Right lung (tissue), 2 donors: ENCODE measurements at regions not wholly inside any gene's neighbourhood (a gene's known extent, or its start where the extent isn't known, plus 50 kb on each side); places are given as distances from the start of the nearest gene placed in this dataset.

ENCODE experiments used
- DNase-seq, 2 donors: peaks; one replicate each; pipeline ENCODE4 v3.0.0-alpha.2; 2013

DNA sequence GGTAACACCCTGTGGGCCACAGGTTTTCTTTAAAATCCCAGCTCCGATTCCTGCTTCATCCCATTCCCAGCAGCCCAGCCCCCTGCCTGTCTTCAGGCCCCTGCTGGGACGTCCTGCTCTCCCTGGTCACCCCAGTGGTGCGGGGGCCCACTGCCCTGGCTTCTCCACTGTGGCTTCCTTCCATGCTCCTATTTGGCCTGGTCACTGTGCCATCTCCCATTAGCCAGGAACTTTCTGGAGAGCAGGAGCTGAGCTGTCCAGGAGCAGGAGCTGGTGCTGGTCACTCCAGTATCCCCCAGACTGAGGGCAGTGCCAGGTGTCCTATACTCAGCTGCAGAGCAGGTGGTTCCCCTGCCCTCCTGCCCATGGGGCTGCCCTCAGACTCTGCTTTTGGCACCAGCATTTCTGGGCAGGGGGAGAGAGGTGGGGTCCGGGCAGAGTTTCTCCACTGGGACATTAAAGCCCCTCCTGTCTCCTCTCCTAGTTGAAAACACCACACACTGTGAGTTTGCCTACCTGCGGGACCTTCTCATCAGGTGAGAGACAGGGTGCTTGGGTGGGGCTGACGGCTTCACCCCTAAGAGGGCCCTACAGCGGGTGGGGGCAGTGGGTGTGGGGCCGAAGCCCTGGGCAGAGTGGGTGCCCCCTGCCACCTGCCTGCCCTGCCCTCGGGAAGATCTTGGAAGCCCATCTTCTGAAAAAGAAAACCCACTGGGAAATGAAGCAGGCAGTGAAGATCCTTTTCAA is 356.2 kb downstream of the SEC14L1 start:
- no peak for DNase-seq

DNA sequence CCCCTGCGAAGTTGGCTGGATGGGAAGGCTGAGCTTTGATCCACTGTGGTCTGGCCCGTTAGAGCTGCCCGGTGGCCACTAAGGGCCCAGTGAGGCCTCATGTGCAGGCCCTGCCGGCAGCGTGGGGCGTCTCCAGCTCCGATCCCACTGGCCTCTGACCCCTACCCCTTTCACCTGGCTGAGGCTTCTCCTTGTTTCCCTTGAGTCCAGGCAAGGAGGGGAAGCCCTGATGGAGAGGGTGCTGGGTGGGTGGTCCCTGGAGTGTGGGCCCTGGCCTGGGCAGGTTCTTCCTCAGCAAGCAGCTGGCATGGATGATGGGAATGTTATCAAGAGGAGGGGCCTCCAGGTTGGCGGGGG is 356.8 kb downstream of the SEC14L1 start:
- no peak for DNase-seq

DNA sequence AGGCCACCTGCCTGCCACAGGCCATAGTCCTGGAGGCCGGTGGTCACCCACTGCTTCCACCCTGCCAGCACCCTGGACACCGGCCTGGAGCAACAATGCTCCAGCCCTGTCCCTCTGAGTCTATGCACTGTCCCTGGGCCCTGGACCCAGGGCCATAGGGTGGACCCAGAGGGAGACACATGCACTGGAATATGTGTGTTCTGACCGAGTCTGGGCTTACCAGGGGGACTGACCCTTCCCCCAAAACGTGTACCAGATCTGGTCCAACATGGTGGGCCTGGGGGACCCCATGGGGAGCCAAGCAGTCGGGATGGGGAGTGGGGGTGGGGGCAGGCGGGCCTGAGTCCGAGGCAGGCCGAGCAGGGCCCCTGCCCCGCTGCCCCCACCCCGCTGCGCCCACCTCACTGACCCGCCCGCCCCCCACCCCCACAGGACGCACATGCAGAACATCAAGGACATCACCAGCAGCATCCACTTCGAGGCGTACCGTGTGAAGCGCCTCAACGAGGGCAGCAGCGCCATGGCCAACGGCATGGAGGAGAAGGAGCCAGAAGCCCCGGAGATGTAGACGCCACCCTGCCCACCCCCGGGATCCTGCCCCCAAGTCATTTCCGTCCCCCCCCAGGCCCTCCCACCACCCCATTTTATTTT is 357.4 kb downstream of the SEC14L1 start:
- DNase-seq = no peak

DNA sequence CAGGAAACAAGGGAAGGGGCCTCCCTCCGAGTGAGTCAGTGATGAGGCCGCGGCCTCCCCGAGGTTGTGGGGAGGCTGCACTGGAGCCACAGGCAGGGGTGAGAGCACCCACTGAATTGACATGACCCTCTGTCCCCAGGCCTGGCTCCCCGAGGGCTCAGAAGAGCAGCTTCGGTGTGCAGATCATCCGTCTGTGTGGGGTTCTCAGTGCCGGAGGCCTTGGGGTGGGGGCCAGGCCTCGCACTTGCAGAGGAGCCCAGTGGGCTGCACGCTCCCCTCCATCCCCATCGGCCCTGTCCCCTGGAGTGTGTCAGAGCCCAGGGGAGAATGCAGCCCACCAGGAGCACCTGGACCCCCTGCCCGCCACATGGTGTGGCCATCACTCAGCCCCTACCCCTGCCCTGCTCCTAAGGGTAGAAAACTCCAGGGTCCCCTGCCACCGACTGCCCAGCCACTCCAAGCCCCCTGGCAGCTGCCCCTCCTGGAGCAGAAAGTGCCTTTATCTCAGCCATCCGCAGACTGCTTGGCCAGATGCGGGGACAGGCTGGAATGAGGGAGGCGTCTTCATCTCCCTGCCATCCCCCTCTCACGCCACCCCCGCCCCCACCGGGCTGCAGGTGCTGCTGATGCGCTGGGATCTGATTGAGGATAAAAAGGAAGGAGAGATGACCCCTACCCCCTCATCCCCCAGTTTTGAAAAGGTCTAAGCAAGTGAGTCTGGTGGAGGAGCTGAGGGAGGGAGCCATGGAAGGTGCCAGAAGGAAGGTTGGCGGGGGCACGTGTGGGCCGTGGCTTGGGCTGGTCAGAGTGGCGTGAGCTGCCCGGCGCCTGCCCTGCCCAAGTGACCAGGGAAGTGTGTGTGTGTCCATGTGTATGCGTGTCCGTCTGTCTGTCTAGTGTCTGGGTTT is 358.3 kb downstream of the SEC14L1 start:
- no peak for DNase-seq

DNA sequence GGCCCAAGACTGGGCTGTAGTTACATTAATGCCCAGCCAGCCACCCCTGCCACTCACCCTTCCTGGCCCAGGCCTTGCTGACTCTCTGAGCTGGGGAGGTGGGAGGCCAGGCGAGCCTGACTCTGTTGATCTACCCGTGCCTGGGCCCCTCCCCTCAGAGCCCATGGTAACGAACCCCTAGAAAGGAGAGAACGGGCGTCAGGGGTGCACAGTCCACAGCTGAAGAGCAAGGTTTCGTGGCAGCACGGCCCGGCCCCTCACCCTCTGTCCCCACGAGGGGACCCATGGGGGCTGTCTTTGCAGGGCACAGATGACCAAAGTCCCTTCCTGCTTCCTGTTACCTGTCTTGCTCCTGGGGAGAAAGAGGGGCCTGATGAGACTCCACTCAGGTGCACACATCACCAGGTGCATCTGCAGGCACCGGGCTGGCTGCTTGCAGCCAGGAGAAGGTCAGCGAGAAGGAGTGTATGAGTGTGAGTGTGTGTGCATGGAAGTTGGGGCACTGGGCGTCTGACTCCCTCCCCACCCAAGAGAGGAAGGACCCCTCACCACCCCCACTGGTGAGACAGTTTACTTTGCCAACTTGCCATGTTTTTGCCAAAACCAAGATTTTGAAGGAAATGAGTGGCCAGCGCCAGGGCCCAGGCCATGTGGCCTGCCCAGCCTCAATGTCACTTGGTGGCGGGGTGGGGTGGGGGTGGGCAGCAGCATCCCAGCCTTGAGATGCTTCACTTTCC is 359.1 kb downstream of the SEC14L1 start:
- DNase-seq = no peak

DNA sequence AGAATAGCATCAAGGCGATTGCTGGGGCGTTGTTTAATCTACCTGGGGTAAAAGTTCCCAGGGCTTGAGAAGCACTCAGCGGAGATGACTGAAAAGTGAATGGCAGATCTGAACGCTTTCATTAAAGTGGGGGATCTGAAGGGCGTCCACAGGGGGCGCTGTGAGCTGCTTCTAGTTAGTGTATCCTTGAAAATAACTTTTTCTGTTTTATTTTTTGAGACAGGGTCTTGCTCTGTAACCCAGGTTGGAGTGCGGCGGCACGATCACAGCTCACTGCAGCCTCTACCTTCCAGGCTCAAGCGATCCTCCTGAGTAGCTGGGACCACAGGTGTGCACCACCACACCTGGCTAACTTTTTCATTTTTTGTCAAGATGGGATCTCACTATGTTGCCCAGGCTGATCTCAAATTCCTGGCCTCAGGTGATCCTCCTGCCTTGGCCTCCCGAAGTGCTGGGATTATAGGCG is 360.4 kb downstream of the SEC14L1 start:
- no peak for DNase-seq

DNA sequence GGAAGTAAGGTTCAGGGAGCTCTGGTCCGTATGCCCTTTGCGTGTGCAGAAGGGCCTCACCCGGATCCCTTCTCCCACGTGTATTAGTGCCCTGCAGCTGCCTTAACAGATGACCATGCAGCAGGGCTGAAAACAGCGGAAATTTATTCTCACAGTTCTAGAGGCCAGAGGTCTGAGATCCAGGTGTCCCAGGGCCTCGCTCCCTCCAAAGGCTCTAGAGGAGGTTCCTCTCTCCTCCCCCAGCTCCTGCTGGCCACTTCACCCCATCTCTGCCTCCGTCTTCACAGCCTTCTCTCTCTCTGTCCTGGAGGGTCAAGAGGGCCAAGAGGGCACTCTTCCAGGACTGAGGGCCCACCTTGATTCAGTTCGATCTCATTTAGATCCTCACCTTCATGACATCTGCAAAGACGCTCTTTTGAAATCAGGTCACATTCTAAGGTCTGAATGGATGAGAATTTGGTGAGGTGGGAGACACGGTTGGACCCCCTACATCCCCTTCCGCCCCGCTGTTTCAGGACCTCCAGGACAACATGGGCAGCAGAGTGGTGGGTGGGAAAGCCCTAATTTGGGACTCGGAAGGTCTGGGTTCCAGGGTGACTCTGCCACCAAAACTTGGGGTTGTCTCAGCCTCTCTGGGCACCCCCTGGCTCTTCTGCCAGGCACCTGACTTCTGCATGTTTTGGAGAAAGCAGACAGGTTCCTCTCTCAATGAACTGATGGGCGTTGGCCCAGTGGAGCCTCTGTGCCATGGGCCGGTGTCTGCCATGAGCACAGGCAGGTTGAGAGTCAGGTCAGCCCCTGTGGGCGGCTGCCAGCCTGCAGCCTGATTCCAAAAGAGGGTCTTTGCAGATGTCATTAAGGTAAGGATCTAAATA is 361.2 kb downstream of the SEC14L1 start:
- no peak for DNase-seq

DNA sequence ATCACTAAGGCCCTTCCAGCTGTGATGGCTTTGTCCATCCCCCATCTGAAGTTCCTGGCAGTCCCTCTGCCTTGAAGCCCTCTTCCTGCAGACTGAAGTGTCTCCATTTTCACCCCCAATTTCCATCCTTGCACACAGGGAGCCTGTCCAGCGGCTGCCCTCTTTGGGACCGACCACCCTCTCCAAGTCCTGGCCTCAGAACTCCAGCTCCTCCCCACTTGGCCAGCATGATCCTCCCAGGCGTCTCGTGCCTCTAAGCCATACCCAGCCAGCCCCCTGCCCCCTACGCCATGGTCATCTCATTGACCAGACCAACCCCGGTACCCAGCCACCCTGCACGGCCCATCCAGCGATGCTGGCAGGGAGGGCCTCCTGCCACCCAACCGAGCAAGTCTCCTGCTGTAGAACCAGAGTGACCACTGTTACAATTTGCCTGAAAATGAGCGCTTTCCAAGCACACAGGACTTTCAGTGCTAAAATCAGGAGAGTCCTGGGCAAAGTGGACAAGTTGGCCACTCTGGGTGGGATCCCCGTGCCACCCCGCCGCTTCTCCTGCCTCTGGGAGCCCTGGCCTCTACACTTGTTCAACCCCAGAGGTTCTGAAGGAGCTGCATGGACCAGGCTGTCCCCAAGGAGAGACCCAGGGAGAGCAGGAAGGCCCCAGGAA is 362.0 kb downstream of the SEC14L1 start:
- no peak for DNase-seq

DNA sequence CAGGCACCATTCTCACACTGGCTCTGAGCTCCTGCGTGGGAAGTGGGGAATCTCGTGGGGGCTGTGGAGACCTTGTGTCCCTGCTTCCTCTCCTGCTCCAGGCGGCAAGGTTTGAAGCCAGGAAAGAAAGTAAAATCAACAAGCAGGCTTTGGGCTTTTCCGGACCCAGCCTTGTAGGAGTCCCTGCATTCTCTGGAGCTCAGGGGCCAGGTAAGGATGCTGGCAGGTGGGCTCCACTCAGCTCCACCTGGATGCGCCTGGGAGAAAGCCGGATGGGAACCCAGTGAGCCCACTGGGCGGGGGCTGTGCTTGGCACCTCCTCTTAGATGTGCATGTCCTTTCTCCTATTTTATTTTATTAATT is 362.5 kb downstream of the SEC14L1 start:
- no peak for DNase-seq

DNA sequence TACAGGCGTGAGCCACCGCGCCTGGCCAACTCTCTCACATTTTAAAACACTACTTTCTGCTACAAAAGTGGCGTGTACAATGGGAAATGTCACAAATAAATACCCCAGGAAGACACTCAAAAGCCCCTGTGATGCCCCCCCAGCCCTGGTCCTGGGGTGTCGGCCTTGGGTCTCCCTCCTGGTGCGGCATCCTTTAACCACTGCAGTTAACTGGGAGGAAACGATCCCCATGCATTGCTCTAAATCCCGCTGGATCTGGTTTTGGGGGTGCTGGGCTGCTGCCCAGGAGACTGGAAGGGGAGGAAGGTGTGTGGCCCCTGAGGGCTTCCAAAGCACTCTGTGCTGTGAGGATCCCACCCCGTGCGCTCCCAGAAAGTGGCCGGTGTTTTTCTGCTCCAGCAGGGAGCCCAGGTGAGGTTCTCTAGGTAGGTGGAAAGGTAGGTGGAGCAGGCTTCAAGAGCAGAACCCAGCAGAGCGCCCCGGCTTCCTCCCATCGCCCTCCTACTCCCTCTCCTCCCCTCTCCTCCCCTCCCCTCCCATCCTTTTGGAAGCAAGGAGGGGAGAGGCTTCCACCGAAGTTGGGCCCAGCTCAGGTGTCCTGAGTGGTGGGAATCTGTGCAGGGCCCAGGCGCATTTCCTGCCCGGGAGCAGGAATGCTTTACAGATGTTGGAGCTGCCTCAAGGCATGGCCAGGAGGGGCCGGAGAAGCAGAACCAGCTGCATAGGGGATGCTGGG is 363.3 kb downstream of the SEC14L1 start:
- no peak for DNase-seq

DNA sequence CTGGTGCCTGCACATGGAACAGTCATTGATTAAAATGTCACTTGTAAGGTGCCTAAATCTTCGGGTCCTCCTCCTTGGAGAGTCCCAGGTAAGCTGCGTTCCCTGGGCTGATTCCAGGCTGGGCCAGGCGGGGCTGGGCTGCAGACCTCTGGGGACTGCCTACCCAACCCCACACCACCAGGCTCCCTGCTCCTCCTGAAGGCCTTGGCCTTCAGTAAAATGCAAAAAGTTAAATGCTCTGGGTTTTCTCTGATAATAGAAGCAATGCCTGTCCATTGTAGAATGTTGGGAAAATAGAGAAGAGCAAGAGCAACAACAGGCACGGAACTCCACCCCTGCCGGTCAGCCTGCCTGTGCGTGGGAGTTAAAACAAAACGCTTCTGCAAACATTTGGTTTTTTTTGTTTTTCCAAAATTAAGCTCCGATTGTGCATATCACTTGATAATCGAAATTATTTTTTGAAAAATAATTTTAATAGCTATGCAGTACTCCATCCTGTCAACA is 363.9 kb downstream of the SEC14L1 start:
- DNase-seq = no peak

DNA sequence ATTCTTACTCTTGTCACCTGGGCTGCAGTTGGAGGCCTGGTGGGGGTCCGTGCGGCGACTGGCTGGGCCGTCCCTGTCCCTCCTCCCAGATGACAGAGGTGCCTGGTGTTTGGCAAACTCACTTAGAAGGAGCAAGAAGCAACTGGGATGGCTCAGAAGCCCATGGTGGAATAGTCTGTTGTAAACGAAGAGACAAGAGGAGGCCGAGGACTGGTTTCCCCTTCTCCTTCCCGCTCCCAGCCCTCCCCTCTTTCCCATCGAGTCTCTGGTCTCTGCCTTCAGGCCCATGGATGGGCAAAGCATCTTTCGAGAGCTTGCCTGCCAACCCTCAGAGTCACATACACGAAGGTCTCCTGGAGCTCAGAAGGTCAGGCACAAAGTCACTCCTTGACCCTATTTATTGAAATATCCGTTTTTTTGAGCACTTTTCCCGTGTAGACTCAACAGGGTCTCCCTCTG is 364.4 kb downstream of the SEC14L1 start:
- no peak for DNase-seq

DNA sequence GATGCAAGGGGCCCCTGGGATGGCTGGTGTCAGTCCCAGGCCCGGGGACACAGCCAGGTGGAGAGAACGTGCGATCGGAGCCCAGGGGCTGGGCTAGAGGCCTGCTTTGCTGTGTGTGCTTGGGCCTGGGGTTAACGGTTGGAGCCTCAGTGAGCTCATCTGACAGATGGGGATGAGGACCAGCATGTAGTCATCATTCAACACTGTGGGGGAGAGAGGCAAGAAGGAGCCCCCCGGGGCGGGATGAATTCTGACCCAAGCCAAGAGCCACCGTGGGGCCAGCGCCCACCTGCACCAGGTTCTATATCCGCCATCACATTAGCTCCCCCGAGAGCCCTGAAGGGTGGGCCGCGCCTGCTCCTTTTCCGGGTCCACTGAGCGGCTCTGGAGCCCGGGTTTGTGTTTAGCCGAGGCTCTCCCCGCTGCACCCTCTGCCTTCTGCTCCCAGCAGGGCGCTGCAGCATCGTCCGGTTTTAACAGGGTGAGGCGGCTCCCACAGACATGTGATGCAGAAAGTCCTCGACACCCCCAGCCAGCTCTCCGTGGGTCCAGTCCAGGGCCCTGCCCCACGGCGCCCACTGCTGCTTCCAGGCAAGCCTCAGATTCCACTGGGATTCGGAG is 365.7 kb downstream of the SEC14L1 start:
- DNase-seq = no peak

DNA sequence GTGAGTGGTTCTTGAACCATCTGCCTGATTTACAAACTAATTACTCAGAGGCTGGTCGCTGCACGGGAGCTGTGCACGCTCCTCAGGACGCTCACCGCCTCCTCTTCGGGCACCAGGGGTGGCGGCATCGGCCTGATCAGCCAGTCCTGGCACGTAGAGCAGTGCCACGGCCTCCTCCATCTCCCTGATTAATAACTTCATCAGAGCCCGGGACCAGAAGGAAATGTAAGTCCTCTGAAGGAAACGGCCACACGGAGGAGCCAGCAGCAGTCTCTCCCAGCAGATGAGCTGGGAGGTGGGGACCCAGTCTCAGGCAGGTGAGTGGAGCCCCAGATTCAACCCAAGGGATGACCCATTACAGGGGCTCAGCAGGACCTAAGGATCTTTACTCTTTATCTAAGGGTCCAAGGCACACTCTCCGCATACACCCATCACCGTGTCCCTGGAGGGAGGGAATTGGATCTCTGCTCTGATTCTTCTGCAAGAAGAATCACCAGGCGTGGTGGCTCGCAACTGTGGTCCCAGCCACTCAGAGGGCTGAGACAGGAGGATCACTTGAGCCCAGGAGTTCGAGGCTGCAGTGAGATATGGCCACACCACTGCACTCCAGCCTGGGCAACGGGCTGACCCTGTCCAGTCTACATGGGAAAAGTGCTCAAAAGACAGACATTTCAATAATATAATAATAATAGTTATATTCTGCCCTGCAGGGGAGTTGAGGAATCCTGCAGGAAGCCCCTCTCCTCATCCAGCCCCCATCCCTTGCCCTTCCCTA is 366.5 kb downstream of the SEC14L1 start:
- no peak for DNase-seq

DNA sequence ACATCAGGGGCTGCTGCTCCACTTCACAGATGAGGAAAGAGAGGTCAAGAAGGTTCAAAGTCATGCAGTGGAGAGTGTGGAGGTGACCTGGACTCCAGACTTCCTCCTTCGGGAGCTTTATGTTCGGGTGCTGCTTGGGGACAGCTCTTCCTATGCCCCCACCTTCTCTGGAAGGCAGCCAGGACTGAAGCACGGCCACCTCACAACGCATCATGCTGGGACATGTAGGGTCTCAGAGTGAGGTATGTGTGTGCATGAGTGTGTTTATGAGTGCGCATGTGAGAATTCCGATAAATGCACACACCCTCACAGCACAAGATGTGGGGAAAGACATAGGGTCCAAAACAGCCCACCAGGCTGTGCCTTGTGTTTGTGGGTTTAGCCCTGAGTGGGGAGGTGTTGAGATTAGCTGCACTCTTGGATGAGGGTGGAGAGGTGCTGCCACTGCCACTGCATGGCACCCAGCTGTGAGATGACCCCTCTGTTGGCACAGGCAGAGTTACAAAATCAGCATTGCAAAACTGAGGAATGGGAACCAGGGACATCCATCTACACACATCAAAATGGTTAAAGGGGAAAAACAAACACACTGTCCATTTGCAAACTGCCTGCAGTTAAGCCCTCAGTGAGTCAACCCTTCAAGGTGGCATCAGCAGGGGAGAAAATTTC is 367.4 kb downstream of the SEC14L1 start:
- no peak for DNase-seq

DNA sequence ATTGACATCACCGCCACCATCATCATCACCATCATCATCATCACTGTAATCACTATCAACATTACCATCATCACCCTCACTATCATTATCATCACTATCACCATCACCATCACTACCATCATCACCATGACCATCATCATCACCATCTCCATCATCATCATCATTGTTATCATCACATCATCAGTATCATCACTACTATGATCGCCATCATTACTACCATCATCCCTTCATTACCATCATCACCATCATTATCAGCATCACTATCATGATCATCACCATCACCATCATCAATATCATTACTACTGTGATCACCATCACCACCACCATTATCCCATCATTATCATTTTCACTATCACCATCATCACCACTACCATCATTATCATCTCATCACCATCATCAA is 368.3 kb downstream of the SEC14L1 start:
- no peak for DNase-seq

DNA sequence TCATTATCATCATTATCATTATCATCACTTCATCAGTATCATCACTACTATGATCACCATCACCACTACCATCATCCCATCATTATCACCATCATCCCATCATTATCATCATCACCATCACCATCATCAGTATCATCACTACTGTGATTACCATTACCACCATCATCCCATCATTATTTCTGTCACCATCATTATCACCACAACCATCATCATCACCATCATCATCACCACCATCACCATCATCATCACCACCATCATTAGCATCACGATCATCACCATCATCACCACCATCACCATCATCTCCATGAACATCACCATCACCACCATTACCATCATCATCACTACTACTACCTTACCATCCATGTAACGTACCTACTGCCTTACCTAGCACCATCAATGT is 368.8 kb downstream of the SEC14L1 start:
- no peak for DNase-seq
